ENCODE measurements at regions not wholly inside any gene's neighbourhood (a gene's known extent, or its start where the extent isn't known, plus 50 kb on each side); places are given as distances from the start of the nearest gene placed in this dataset.

- no peak for DNase-seq
These were observed 185.5 kb upstream of the NFE2L3 start for GRCh38 chr7:25966469-25966868.

GRCh38 chr7:25967278-25968204, 184.5 kb upstream of the NFE2L3 start:
- DNase-seq: no peak

- no peak for DNase-seq
These were observed 183.6 kb upstream of the NFE2L3 start for GRCh38 chr7:25968205-25968993.

- no peak for DNase-seq
These were observed 181.6 kb upstream of the NFE2L3 start for GRCh38 chr7:25970356-25970755.

GRCh38 chr7:25970911-25971310, 181.1 kb upstream of the NFE2L3 start:
- no peak for DNase-seq

- no peak for DNase-seq
These were observed 175.4 kb upstream of the NFE2L3 start for GRCh38 chr7:25976630-25977029.

- no peak for DNase-seq
These were observed 173.5 kb upstream of the NFE2L3 start for GRCh38 chr7:25978466-25978865.

GRCh38 chr7:25979605-25980004, 172.4 kb upstream of the NFE2L3 start:
- DNase-seq: no peak

- DNase-seq: no peak
These were observed 169.3 kb upstream of the NFE2L3 start for GRCh38 chr7:25982684-25983083.

GRCh38 chr7:25985196-25985595, 166.8 kb upstream of the NFE2L3 start:
- no peak for DNase-seq

GRCh38 chr7:25988640-25989039, 163.4 kb upstream of the NFE2L3 start:
- DNase-seq: no peak

GRCh38 chr7:25989140-25989705, 162.8 kb upstream of the NFE2L3 start:
- no peak for DNase-seq

- no peak for DNase-seq
These were observed 157.5 kb upstream of the NFE2L3 start for GRCh38 chr7:25994433-25994994.

GRCh38 chr7:25995216-25995615, 156.8 kb upstream of the NFE2L3 start:
- no peak for DNase-seq

GRCh38 chr7:25996006-25996408, 156.0 kb upstream of the NFE2L3 start:
- no peak for DNase-seq

- no peak for DNase-seq
These were observed 153.5 kb upstream of the NFE2L3 start for GRCh38 chr7:25998499-25998898.

- DNase-seq: no peak
These were observed 151.2 kb upstream of the NFE2L3 start for GRCh38 chr7:26000841-26001240.

- no peak for DNase-seq
These were observed 150.2 kb upstream of the NFE2L3 start for GRCh38 chr7:26001662-26002244.

GRCh38 chr7:26005683-26006410, 146.2 kb upstream of the NFE2L3 start:
- no peak for DNase-seq

- DNase-seq: no peak
These were observed 145.6 kb upstream of the NFE2L3 start for GRCh38 chr7:26006426-26006825.

- DNase-seq: no peak
These were observed 144.5 kb upstream of the NFE2L3 start for GRCh38 chr7:26007510-26007909.

- no peak for DNase-seq
These were observed 143.6 kb upstream of the NFE2L3 start for GRCh38 chr7:26008428-26008827.

Measured in activated gamma-delta T cell (primary cell).